TTC549 (cell line): ENCODE measurements at regions not wholly inside any gene's neighbourhood (a gene's known extent, or its start where the extent isn't known, plus 50 kb on each side); places are given as distances from the start of the nearest gene placed in this dataset.

ENCODE experiments used
- FAIRE-seq: peaks from 2 replicates; lab custom pipeline; 2012; peaks lifted over from hg19 to GRCh38; lab: Jason Lieb, UNC

GRCh38 chr12:67151886-67152285 is 117.3 kb upstream of the CAND1 start:
- FAIRE-seq, result no peak

GRCh38 chr12:67152451-67152850 is 116.7 kb upstream of the CAND1 start:
- FAIRE-seq, result no peak

- FAIRE-seq, result no peak
Observed at GRCh38 chr12:67154901-67155300, 114.3 kb upstream of the CAND1 start.

GRCh38 chr12:67155863-67156262 is 113.3 kb upstream of the CAND1 start:
- no peak for FAIRE-seq

GRCh38 chr12:67161322-67161918 is 107.7 kb upstream of the CAND1 start:
- peak; percentile 50 for FAIRE-seq

- FAIRE-seq, result no peak
Observed at GRCh38 chr12:67173258-67173657, 95.9 kb upstream of the CAND1 start.

- FAIRE-seq, result no peak
Observed at GRCh38 chr12:67182551-67182950, 86.6 kb upstream of the CAND1 start.

- no peak for FAIRE-seq
Observed at GRCh38 chr12:67193704-67194103, 75.5 kb upstream of the CAND1 start.

- FAIRE-seq, result no peak
Observed at GRCh38 chr12:67200386-67200785, 68.8 kb upstream of the CAND1 start.

- FAIRE-seq, result no peak
Observed at GRCh38 chr12:67202011-67202677, 67.0 kb upstream of the CAND1 start.

GRCh38 chr12:67202678-67203012 is 66.5 kb upstream of the CAND1 start:
- no peak for FAIRE-seq

GRCh38 chr12:67208281-67209067 is 60.7 kb upstream of the CAND1 start:
- no peak for FAIRE-seq

- no peak for FAIRE-seq
Observed at GRCh38 chr12:67211029-67211428, 58.1 kb upstream of the CAND1 start.

- FAIRE-seq, result no peak
Observed at GRCh38 chr12:67211494-67211893, 57.7 kb upstream of the CAND1 start.

GRCh38 chr12:67217647-67218046 is 51.5 kb upstream of the CAND1 start:
- FAIRE-seq, result no peak
